ENCODE measurements at regions not wholly inside any gene's neighbourhood (a gene's known extent, or its start where the extent isn't known, plus 50 kb on each side); places are given as distances from the start of the nearest gene placed in this dataset.

DNA sequence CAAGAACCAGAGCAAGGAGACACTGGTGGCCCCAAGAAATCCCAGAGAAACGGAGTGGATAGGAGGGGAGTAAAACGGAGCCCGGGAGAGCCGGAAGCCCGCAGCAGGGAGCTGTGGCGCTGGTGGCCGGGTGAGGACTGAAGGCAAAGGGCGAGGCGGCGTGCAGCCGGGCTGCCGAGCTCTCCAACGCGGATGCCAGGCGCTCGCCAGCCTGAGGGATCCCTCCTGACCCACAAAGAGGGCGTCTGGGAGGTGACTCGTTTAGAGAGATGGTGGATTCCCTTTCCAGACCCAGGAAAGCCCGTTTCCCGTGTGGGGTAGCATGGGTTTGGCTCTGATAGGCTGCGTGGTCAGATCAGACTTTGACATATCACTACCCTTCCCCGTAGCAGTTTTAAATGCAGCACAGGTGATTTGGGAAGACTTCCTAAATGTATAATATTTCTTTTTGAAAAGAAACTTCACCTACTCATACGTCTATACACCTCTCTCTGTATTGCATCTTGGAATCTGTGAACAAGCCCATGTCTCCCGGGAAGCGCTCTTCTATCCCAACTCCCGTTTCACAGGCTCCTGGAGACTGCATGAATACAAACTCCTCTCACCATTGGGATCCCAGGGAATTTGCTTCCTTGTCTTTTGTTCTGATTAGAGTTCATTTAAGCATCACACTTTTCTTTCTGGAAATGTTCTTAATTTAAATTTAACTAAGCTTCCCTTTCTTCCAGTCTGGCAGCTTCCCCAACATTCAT is 158.1 kb downstream of the C9orf152 start:
- H3K4me3 ChIP-seq (replicated peaks in 1 of 2; ENCODE audit: low read depth in 2 of 2, low read length in 2 of 2), result peak overlapping the region; percentile 94 to 97
- TF ChIP-seq, protein P1, sequence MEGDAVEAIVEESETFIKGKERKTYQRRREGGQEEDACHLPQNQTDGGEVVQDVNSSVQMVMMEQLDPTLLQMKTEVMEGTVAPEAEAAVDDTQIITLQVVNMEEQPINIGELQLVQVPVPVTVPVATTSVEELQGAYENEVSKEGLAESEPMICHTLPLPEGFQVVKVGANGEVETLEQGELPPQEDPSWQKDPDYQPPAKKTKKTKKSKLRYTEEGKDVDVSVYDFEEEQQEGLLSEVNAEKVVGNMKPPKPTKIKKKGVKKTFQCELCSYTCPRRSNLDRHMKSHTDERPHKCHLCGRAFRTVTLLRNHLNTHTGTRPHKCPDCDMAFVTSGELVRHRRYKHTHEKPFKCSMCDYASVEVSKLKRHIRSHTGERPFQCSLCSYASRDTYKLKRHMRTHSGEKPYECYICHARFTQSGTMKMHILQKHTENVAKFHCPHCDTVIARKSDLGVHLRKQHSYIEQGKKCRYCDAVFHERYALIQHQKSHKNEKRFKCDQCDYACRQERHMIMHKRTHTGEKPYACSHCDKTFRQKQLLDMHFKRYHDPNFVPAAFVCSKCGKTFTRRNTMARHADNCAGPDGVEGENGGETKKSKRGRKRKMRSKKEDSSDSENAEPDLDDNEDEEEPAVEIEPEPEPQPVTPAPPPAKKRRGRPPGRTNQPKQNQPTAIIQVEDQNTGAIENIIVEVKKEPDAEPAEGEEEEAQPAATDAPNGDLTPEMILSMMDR (IDR thresholded peaks at IDR 0.05; ENCODE audit: low read depth, low read length), result no peak

DNA sequence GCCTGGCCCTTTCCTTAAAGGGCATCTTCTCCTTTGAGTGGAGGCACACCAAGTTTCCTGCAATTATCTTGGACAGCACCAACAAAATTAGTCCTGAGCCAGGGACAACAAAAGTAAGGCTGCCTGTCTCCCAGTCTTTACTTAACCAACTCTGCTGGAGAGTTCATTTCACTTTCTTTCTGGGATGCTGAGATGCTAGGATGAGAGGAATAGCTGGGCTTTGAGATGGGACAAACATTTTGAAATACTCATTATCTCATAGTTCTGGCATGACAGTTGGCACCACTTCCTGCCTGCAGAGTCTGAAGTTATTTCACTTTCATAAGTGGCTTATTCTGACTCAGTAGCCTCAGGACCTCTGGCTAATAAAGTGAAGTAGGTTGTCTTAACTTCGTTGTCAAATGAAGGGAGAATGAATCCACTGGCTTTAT is 157.0 kb downstream of the C9orf152 start:
- H3K4me3 ChIP-seq (replicated peaks in 1 of 2; ENCODE audit: low read depth in 2 of 2, low read length in 2 of 2), result peak overlapping the region; percentile 94 to 97
- TF ChIP-seq, protein P1 (IDR thresholded peaks at IDR 0.05; ENCODE audit: low read depth, low read length), result no peak
- peak; percentile 88 to 95 for DNase-seq (ENCODE audit: low read depth in 2 of 2)

More for the DNA sequence above, 158.1 kb downstream of the C9orf152 start:
- DNase-seq (ENCODE audit: low read depth in 2 of 2), result peak; percentile 38 to 51

DNA sequence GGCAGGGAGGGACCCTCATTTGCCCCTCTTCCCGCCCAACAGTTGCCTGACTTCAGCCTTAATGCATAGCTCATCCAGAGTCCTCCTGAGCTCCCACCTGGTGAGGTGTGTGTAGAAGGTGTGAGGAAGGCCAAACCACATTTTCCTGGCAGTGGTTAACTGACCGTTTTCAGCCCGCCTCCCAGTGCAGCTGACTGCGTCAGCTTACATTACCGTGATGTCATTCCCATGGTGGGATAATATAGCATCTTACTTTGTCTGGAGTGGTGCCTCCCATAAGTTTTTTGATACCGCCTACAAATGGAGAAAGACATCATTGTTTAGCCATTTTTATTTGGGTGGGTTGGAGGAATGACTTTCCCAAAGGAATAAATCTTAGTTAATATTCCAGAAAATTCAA is 151.9 kb downstream of the C9orf152 start:
- H3K4me3 ChIP-seq (replicated peaks in 1 of 2; ENCODE audit: low read depth in 2 of 2, low read length in 2 of 2), result no peak overlapping the region
- TF ChIP-seq, protein P1 (IDR thresholded peaks at IDR 0.05; ENCODE audit: low read depth, low read length), result no peak
- peak in 1 of 2 donors; percentile 15 for DNase-seq (ENCODE audit: low read depth in 2 of 2)

DNA sequence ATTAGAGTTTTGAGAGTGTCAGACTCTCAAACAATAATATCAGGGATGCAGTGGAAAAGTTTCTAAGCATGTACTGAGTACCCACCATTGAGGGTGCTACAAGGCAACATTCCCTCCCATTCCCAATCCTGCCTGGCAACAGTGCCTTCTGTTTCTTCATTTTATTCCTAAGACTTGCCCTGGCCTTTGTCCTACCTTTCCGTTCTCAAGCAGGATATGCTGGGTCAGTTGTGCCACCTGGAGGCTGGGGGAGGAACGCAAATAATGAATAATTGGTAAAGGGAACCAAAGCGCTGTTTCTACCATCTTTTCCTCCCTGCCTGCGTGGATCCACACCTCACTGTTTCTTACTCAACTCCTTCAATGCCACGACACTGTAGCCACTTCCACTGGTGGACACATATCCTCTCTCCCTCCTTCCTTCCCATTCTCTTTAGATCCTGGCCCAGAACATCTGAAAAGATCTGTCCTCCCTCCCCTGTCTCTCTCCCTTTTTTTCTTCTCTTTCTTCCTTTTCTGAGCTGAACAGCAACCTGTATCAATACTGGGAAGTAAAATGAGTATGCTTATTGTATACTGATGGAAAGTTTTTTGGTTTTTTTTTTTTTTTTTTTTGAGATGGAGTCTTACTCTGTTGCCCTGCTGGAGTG is 149.5 kb downstream of the C9orf152 start:
- TF ChIP-seq, protein P1 (IDR thresholded peaks at IDR 0.05; ENCODE audit: low read depth, low read length), result peak; percentile 45
- DNase-seq (ENCODE audit: low read depth in 2 of 2), result peak; percentile 60 to 71
- H3K4me3 ChIP-seq (replicated peaks in 1 of 2; ENCODE audit: low read depth in 2 of 2, low read length in 2 of 2), result no peak overlapping the region

DNA sequence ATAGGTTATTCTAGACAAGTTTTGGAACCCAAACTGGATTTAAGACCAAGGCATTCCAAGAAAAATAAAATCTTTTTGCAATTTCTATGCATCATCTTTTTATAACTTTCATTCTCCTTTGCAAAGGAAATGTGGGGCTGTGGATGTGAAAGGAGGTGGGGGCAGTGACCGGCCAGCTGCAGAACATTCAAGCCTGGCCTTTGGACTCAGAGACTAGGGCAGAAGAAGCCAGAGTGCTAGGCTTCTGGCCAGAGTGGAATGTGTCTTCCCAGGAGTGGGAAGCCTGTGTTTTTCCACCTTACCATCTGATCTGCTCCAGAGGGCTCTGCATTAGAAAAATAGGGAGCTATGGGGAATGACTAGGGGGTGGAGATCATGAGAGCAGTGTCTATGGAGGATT is 148.5 kb downstream of the C9orf152 start:
- DNase-seq (ENCODE audit: low read depth in 2 of 2), result peak in 1 of 2 donors; percentile 20
- TF ChIP-seq, protein P1 (IDR thresholded peaks at IDR 0.05; ENCODE audit: low read depth, low read length), result no peak
- no peak overlapping the region for H3K4me3 ChIP-seq (replicated peaks in 1 of 2; ENCODE audit: low read depth in 2 of 2, low read length in 2 of 2)

DNA sequence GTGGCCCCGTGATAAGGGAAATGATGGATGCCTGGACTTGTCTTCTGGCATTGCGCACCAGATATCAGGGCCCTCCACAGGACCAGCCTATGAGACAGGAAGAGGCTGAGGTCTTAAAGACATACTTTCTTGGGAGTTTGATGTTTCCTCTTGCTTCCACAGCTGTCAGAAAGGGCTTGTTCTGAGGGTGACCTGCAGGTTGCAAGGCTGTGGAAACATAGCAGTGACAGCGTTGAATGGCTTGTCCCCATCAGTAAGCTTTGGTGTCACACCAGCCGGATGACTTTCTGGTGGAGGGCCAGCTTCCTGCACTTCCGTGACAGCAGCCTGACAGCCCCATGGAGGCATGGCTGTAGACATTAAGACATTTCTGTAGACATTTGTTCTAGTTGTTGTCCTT is 143.2 kb downstream of the C9orf152 start:
- no peak for DNase-seq (ENCODE audit: low read depth in 2 of 2)
- TF ChIP-seq, protein P1 (IDR thresholded peaks at IDR 0.05; ENCODE audit: low read depth, low read length), result no peak
- no peak overlapping the region for H3K4me3 ChIP-seq (replicated peaks in 1 of 2; ENCODE audit: low read depth in 2 of 2, low read length in 2 of 2)
